Osteocyte (in vitro differentiated cells): ENCODE measurements at regions not wholly inside any gene's neighbourhood (a gene's known extent, or its start where the extent isn't known, plus 50 kb on each side); places are given as distances from the start of the nearest gene placed in this dataset.

ENCODE experiments used
- DNase-seq: peaks from one replicate; pipeline ENCODE4 v3.0.0; 2021; ENCODE audit warnings: mixed read lengths; ENCODE audit not compliant: unreplicated experiment; ENCODE audit errors: extremely low spot score
- H3K27ac Mint-ChIP-seq: one replicate; pipeline ENCODE4 v1.8.0; 2021; ENCODE audit warnings: mild to moderate bottlenecking, mixed read lengths; ENCODE audit not compliant: unreplicated experiment
- H3K27me3 Mint-ChIP-seq: one replicate; pipeline ENCODE4 v1.8.0; 2021; ENCODE audit warnings: mixed read lengths; ENCODE audit not compliant: unreplicated experiment
- H3K36me3 Mint-ChIP-seq: one replicate; pipeline ENCODE4 v1.8.0; 2021; ENCODE audit warnings: mixed read lengths; ENCODE audit not compliant: unreplicated experiment
- H3K4me1 Mint-ChIP-seq: one replicate; pipeline ENCODE4 v1.8.0; 2021; ENCODE audit warnings: mixed read lengths; ENCODE audit not compliant: unreplicated experiment
- H3K4me3 Mint-ChIP-seq: one replicate; pipeline ENCODE4 v1.8.0; 2021; ENCODE audit warnings: mild to moderate bottlenecking, moderate library complexity, mixed read lengths; ENCODE audit not compliant: unreplicated experiment
- H3K9me3 Mint-ChIP-seq: one replicate; pipeline ENCODE4 v1.8.0; 2021; ENCODE audit warnings: mixed read lengths; ENCODE audit not compliant: unreplicated experiment
- CTCF ChIP-seq: fragments of 200-600 bp; sonication (generic); IDR thresholded peaks from 2 replicates; pipeline ENCODE4 v1.5.0; 2021; ENCODE audit warnings: antibody characterized with exemption, mild to moderate bottlenecking, moderate library complexity

DNA sequence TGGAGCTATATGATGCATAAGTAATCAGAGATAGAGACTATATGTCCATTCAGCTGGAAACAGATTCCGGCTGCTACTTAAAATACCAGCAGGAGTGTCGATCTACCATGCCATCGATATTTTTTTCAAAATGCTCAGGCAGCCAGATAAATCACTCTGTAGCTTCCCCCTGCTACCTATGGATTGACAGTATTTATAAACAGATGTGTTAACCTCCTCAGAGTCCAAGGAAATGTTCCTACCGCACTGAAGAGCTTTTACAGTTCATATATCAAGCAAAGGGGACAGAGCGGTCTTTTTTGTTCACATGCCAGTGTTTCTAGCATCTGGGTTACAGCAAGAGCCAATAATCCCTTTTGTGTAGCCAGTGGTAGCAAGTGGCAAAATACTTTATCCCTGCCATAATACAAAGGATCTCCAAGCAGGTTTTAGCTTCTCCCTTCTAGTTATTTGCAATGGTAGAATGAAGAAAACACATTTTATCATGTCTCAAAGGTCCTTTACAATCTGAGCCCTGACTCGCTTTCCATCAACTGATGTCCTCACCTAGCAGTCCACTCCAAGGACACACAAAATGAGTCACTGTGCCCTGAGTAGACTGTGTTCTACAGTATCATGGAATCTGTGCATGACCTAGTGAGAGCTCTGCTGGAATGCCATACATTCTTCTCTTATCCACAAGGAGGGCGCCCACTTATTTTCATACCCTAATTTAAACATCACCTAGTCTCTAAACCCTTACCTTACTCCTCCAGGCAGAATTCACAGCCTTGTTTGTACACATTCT, 507.0 kb downstream of the TBL1XR1 start:
- no peaks in the 10 kb centered on the region for H3K36me3 Mint-ChIP-seq

GRCh38 chr3:176687754-176688153, 509.5 kb downstream of the TBL1XR1 start:
- Mint-ChIP-seq H3K9me3 (peaks cover 7% of the 10 kb centered on the region), H3K27me3 (no peaks in the 10 kb centered on the region), H3K27ac (no peak overlapping the region), H3K36me3 (no peaks in the 10 kb centered on the region), H3K4me1 (peaks cover 8% of the 10 kb centered on the region), H3K4me3 (no peak overlapping the region)
- no peak for TF ChIP-seq CTCF
- no peak for DNase-seq

More for the DNA sequence above, 507.0 kb downstream of the TBL1XR1 start:
- H3K4me3 Mint-ChIP-seq, result no peak overlapping the region
- no peaks in the 10 kb centered on the region for H3K9me3 Mint-ChIP-seq
- H3K27ac Mint-ChIP-seq, result no peak overlapping the region
- H3K4me1 Mint-ChIP-seq, result peaks cover 8% of the 10 kb centered on the region
- DNase-seq, result no peak
- TF ChIP-seq CTCF, result no peak
- H3K27me3 Mint-ChIP-seq, result no peaks in the 10 kb centered on the region

DNA sequence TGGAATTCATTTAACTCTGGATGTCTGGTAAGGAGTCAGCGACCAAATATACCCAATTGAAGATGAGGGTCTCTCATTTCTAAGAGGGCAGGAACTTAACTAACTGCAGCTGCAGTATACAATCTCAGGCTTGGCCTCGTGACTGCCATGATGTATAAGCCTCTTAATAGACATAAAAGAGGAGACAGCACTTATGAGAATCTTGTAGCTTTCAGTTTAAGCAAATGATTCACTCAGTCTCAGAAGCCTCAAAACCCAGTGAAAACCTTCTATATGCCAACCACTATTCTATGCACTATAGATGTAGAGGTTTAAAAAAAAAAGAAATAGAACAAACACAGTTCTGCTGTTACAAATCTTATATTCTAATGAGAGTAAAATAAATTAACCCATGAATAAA, 513.9 kb downstream of the TBL1XR1 start:
- Mint-ChIP-seq H3K36me3 (no peaks in the 10 kb centered on the region), H3K27ac (no peak overlapping the region), H3K9me3 (peaks cover 12% of the 10 kb centered on the region), H3K4me3 (no peak overlapping the region), H3K4me1 (peaks cover 8% of the 10 kb centered on the region), H3K27me3 (peaks cover 2% of the 10 kb centered on the region)
- no peak for TF ChIP-seq CTCF
- DNase-seq, result no peak

- peaks cover 13% of the 10 kb centered on the region for H3K9me3 Mint-ChIP-seq
- peaks cover 8% of the 10 kb centered on the region for H3K4me1 Mint-ChIP-seq
- no peak overlapping the region for H3K4me3 Mint-ChIP-seq
- no peaks in the 10 kb centered on the region for H3K36me3 Mint-ChIP-seq
- no peak for DNase-seq
- TF ChIP-seq CTCF, result peak; percentile 62
- no peak overlapping the region for H3K27ac Mint-ChIP-seq
- H3K27me3 Mint-ChIP-seq, result peaks cover 2% of the 10 kb centered on the region
These were observed 533.1 kb downstream of the TBL1XR1 start for GRCh38 chr3:176663837-176664831.

DNA sequence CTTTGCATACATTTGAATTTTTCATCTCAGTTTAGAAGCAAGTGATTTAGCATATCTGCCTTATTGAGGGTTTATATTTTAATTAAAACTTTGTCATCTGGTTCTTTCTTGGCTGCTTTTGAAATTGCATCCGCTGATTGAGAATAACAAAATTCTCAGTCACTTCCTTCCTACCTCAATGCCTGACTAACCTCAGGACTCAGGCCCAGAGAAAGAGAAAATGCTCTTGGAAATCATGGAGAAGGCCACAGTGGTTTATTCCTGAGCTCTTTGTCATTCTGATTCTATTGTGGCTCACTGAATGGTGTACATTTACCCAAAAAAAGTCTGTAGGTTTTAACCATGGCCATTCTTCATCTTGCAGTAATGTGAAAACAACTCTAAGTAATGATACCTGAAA, 533.9 kb downstream of the TBL1XR1 start:
- no peak overlapping the region for H3K27ac Mint-ChIP-seq
- H3K36me3 Mint-ChIP-seq, result no peaks in the 10 kb centered on the region
- H3K9me3 Mint-ChIP-seq, result peaks cover 5% of the 10 kb centered on the region
- no peak overlapping the region for H3K4me3 Mint-ChIP-seq
- no peak for TF ChIP-seq CTCF
- no peak for DNase-seq
- H3K27me3 Mint-ChIP-seq, result peaks cover 4% of the 10 kb centered on the region
- H3K4me1 Mint-ChIP-seq, result peaks cover 8% of the 10 kb centered on the region
